ENCODE measurements at regions not wholly inside any gene's neighbourhood (a gene's known extent, or its start where the extent isn't known, plus 50 kb on each side); places are given as distances from the start of the nearest gene placed in this dataset.

- H3K36me3 ChIP-seq (ENCODE audit: insufficient read depth): no peaks in the 10 kb centered on the region
- TF ChIP-seq, protein P1, sequence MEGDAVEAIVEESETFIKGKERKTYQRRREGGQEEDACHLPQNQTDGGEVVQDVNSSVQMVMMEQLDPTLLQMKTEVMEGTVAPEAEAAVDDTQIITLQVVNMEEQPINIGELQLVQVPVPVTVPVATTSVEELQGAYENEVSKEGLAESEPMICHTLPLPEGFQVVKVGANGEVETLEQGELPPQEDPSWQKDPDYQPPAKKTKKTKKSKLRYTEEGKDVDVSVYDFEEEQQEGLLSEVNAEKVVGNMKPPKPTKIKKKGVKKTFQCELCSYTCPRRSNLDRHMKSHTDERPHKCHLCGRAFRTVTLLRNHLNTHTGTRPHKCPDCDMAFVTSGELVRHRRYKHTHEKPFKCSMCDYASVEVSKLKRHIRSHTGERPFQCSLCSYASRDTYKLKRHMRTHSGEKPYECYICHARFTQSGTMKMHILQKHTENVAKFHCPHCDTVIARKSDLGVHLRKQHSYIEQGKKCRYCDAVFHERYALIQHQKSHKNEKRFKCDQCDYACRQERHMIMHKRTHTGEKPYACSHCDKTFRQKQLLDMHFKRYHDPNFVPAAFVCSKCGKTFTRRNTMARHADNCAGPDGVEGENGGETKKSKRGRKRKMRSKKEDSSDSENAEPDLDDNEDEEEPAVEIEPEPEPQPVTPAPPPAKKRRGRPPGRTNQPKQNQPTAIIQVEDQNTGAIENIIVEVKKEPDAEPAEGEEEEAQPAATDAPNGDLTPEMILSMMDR (conservative IDR thresholded peaks at IDR 0.05; ENCODE audit: low read depth, low read length): no peak
- H3K4me3 ChIP-seq (IDR thresholded peaks at IDR 0.05; ENCODE audit: insufficient read depth, low read depth, low read length): no peak overlapping the region
- H2AFZ ChIP-seq (ENCODE audit: low read depth): no peak overlapping the region
- no peak overlapping the region for H3K9ac ChIP-seq
- no peaks in the 10 kb centered on the region for H3K27me3 ChIP-seq (ENCODE audit: insufficient read depth, low read depth)
- H3K27ac ChIP-seq: no peak overlapping the region
- no peak overlapping the region for H3K4me2 ChIP-seq
- no peaks in the 10 kb centered on the region for H3K4me1 ChIP-seq (ENCODE audit: low read depth, poor library complexity, severe bottlenecking)
- no peaks in the 10 kb centered on the region for H4K20me1 ChIP-seq (ENCODE audit: insufficient read depth)
- no peaks in the 10 kb centered on the region for H3K79me2 ChIP-seq (ENCODE audit: insufficient read depth, low read depth)
These were observed 99.6 kb upstream of the SCG2 start for GRCh38 chr2:223701761-223702160.

DNA sequence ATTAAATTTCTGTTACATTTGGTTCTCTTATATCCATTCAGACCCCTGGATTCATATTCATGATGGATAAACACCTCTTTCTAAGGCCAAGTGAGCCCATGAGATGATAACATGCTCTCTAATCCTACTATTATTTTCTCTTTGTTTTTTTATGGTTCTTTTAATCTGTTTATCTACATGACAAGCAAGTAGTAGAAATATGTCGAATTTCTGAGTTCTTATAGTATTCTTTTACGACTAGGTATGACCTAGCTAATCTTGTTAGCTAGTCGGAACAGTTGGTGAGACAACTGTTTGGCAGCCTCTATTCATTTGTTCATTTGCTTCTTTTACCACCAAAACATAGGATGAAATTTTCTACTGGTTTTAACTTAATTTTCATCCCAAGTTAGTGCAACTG is 98.1 kb upstream of the SCG2 start:
- H3K36me3 ChIP-seq (ENCODE audit: insufficient read depth): no peaks in the 10 kb centered on the region
- no peaks in the 10 kb centered on the region for H4K20me1 ChIP-seq (ENCODE audit: insufficient read depth)
- H3K4me1 ChIP-seq (ENCODE audit: low read depth, poor library complexity, severe bottlenecking): no peaks in the 10 kb centered on the region
- TF ChIP-seq, protein P1 (conservative IDR thresholded peaks at IDR 0.05; ENCODE audit: low read depth, low read length): no peak
- no peaks in the 10 kb centered on the region for H3K27me3 ChIP-seq (ENCODE audit: insufficient read depth, low read depth)
- H3K4me3 ChIP-seq (IDR thresholded peaks at IDR 0.05; ENCODE audit: insufficient read depth, low read depth, low read length): no peak overlapping the region
- H3K27ac ChIP-seq: no peak overlapping the region
- no peak overlapping the region for H3K4me2 ChIP-seq
- H2AFZ ChIP-seq (ENCODE audit: low read depth): no peak overlapping the region
- H3K79me2 ChIP-seq (ENCODE audit: insufficient read depth, low read depth): no peaks in the 10 kb centered on the region
- no peak overlapping the region for H3K9ac ChIP-seq

DNA sequence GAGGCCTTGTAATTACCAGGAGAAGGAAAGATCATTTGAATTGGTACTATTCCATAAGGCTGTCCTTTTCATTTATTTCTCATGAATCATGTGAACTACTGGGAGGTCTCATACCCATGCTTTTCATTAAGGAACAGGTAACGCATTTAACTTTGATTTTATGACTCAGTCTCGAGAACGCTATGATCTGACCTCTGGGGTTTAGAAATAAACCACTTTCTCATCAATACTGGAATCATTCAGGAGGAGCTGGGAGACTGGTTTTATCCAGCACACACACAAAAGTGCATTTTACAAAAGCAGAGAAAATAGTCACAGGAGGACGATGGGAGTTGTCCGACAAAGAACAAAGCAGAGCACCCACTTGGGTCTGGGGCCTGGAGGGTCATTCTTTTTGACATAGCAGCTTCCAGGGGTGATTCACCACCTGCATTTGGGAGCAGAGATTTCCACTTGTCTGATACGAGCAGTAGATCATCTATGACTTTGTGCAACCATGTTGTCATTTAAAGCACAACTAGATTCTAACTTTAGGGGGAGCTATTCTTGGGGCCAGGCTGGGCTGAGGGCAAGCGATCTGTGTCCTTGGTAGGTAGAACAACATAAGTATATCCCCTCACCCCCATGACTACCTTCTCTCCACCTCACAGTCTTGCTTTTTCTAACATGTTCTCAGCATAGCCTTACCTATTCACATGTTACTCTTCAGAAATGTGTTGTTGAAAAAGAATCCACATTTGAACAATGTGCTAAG is 95.9 kb upstream of the SCG2 start:
- Histone ChIP-seq H4K20me1 (ENCODE audit: insufficient read depth) (no peaks in the 10 kb centered on the region), H2AFZ (ENCODE audit: low read depth) (no peak overlapping the region), H3K9ac (no peak overlapping the region), H3K27ac (no peak overlapping the region), H3K27me3 (ENCODE audit: insufficient read depth, low read depth) (no peaks in the 10 kb centered on the region), H3K4me1 (ENCODE audit: low read depth, poor library complexity, severe bottlenecking) (no peaks in the 10 kb centered on the region), H3K4me3 (IDR thresholded peaks at IDR 0.05; ENCODE audit: insufficient read depth, low read depth, low read length) (no peak overlapping the region), H3K4me2 (no peak overlapping the region), H3K36me3 (ENCODE audit: insufficient read depth) (no peaks in the 10 kb centered on the region), H3K79me2 (ENCODE audit: insufficient read depth, low read depth) (no peaks in the 10 kb centered on the region)
- TF ChIP-seq, protein P1 (conservative IDR thresholded peaks at IDR 0.05; ENCODE audit: low read depth, low read length): no peak

DNA sequence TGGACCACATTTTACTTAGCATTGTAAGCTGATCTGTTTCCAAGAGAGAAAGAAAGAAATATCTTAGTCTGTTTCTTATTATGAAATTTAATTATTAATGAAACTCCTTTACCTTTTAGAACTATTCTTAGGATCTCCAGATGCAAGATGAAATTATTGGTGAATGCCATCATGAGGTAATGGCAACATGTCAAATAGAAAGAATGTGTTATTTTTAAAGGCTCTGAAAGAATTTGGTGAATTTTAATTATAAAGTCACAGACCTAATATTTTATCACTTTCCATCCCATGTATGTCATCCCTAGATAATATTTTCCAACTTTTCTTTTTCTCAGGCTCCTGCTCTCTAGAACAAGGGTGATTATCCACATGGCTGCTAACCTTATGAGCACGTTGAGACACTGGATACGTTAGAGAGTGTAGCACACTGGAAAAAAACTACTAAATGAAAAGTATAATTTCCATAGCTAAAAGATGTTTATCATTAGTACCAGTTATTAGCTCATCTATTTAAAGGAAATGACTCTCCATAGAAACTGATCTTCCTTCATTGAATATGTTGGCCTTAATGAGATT is 95.2 kb upstream of the SCG2 start:
- Histone ChIP-seq H4K20me1 (ENCODE audit: insufficient read depth) (no peaks in the 10 kb centered on the region), H3K4me1 (ENCODE audit: low read depth, poor library complexity, severe bottlenecking) (no peaks in the 10 kb centered on the region), H3K79me2 (ENCODE audit: insufficient read depth, low read depth) (no peaks in the 10 kb centered on the region), H2AFZ (ENCODE audit: low read depth) (no peak overlapping the region), H3K9ac (no peak overlapping the region), H3K4me3 (IDR thresholded peaks at IDR 0.05; ENCODE audit: insufficient read depth, low read depth, low read length) (no peak overlapping the region), H3K27ac (no peak overlapping the region), H3K27me3 (ENCODE audit: insufficient read depth, low read depth) (no peaks in the 10 kb centered on the region), H3K36me3 (ENCODE audit: insufficient read depth) (no peaks in the 10 kb centered on the region), H3K4me2 (no peak overlapping the region)
- TF ChIP-seq, protein P1 (conservative IDR thresholded peaks at IDR 0.05; ENCODE audit: low read depth, low read length): no peak
